ENCODE measurements at regions not wholly inside any gene's neighbourhood (a gene's known extent, or its start where the extent isn't known, plus 50 kb on each side); places are given as distances from the start of the nearest gene placed in this dataset.
"Not testable (repeated sequence)": the region's sequence is repeated elsewhere in the genome, so short reads cannot be mapped to it uniquely, and the experiment has no call there.

DNA sequence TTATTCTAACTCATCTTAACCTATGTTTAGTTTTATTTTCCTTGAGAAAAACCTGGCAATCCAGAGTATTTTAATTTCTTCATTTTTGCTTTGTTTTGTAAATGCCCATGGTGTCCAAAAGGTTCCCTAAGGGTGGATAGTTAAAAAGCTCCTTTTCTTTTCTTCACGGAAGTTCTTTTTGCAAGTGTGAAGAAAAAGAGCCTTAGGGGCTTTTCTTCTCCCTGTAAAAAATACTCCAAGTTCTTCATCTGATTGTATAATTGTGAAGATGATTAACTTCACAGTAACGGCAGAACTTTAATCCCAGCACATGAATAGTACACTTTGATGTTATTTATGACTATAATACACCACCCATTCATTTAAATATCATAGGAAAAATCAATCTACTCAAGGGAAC lies 530.2 kb upstream of the LINC00305 start:
- H3K27ac Mint-ChIP-seq = no peak overlapping the region
- Histone ChIP-seq H3K27me3 (ENCODE audit: control insufficient read depth, insufficient read depth, low read length, poor library complexity, severe bottlenecking) (no peaks in the 10 kb centered on the region), H3K36me3 (ENCODE audit: control insufficient read depth, insufficient read depth, low read length) (no peaks in the 10 kb centered on the region), H3K9ac (ENCODE audit: extremely low read depth, low read length, poor library complexity, severe bottlenecking) (no peak overlapping the region), H3K9me3 (ENCODE audit: control insufficient read depth, low read length) (no peaks in the 10 kb centered on the region), H3K4me1 (ENCODE audit: control insufficient read depth, insufficient read depth, low read length) (no peaks in the 10 kb centered on the region), H3K27ac (ENCODE audit: low read depth, low read length) (no peak overlapping the region), H3K4me3 (ENCODE audit: low read length) (no peak overlapping the region)
- TF ChIP-seq, protein P1, sequence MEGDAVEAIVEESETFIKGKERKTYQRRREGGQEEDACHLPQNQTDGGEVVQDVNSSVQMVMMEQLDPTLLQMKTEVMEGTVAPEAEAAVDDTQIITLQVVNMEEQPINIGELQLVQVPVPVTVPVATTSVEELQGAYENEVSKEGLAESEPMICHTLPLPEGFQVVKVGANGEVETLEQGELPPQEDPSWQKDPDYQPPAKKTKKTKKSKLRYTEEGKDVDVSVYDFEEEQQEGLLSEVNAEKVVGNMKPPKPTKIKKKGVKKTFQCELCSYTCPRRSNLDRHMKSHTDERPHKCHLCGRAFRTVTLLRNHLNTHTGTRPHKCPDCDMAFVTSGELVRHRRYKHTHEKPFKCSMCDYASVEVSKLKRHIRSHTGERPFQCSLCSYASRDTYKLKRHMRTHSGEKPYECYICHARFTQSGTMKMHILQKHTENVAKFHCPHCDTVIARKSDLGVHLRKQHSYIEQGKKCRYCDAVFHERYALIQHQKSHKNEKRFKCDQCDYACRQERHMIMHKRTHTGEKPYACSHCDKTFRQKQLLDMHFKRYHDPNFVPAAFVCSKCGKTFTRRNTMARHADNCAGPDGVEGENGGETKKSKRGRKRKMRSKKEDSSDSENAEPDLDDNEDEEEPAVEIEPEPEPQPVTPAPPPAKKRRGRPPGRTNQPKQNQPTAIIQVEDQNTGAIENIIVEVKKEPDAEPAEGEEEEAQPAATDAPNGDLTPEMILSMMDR (conservative IDR thresholded peaks at IDR 0.05) = no peak
- DNase-seq = no peak
- peaks cover 6% of the 10 kb centered on the region for H3K36me3 Mint-ChIP-seq (ENCODE audit: low read depth)
- no peak overlapping the region for H3K4me3 Mint-ChIP-seq
- peaks cover 36% of the 10 kb centered on the region for H3K4me1 Mint-ChIP-seq
- WGBS, 2 experiments (ENCODE audit: insufficient coverage in 1 of 2, insufficient read length in 1 of 2) = 40% methylated on average over 1 of the region's 2 CpGs; no CpG with 5 or more reads in 1 of the 2 experiments
- peaks cover 10% of the 10 kb centered on the region for H3K9me3 Mint-ChIP-seq
- H3K27me3 Mint-ChIP-seq (ENCODE audit: insufficient read depth) = peaks cover 6% of the 10 kb centered on the region

DNA sequence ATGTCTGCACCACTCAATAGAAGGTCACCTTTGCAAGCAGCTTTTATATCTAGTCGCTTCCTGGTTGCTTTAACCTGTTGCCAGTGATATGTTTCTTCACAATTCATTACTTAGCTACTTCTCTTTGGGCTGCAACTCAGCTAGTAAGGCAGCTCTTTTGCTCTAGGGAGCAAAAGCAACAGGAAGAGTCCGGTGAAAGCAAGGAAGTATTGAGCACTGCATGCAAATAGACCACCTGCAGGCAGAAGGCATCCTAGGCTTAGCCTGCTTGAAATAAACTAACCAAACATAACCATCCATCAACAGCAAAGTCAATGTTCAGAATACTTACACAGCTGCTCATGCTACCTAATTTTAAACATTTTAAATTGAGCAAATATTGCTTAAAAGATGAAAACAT lies 529.2 kb upstream of the LINC00305 start:
- peak; percentile 52 for DNase-seq
- H3K4me1 Mint-ChIP-seq = peaks cover 28% of the 10 kb centered on the region

DNA sequence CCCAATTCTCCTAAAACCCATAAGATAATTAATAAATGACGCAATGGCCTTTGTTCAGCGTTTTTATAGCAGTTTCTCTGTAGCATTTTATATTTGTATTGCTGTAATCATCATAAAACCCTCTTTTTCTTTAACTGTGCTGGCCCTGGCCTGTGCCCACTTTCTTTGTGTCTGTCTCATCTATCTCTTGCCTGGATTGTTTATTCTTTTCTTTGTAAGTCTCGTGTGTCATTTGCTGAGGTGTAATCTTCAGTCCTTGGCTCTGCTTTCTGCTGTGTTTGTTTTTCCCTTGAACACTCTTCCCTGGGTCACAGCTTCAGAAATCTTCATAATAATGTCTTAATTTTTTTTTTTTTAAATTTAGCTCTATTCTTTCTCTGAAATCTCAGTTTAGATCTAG lies 525.8 kb upstream of the LINC00305 start:
- Histone ChIP-seq H3K9me3 (ENCODE audit: control insufficient read depth, low read length) (no peaks in the 10 kb centered on the region), H3K4me3 (ENCODE audit: low read length) (no peak overlapping the region), H3K27me3 (ENCODE audit: control insufficient read depth, insufficient read depth, low read length, poor library complexity, severe bottlenecking) (no peaks in the 10 kb centered on the region), H3K4me1 (ENCODE audit: control insufficient read depth, insufficient read depth, low read length) (no peaks in the 10 kb centered on the region), H3K36me3 (ENCODE audit: control insufficient read depth, insufficient read depth, low read length) (no peaks in the 10 kb centered on the region), H3K9ac (ENCODE audit: extremely low read depth, low read length, poor library complexity, severe bottlenecking) (no peak overlapping the region), H3K27ac (ENCODE audit: low read depth, low read length) (no peak overlapping the region)
- Mint-ChIP-seq H3K27me3 (ENCODE audit: insufficient read depth) (no peaks in the 10 kb centered on the region), H3K4me3 (no peak overlapping the region), H3K27ac (no peak overlapping the region), H3K9me3 (peaks cover 9% of the 10 kb centered on the region), H3K4me1 (peaks cover 23% of the 10 kb centered on the region), H3K36me3 (ENCODE audit: low read depth) (peaks cover 2% of the 10 kb centered on the region)
- TF ChIP-seq, protein P1 (conservative IDR thresholded peaks at IDR 0.05) = no peak
- WGBS, 2 experiments (ENCODE audit: insufficient coverage in 1 of 2, insufficient read length in 1 of 2) = 85 to 86% methylated on average over 1 to 3 of the region's 3 CpGs
- no peak for DNase-seq

More for the DNA sequence above, 529.2 kb upstream of the LINC00305 start:
- Histone ChIP-seq H3K9ac (ENCODE audit: extremely low read depth, low read length, poor library complexity, severe bottlenecking) (no peak overlapping the region), H3K27ac (ENCODE audit: low read depth, low read length) (no peak overlapping the region), H3K4me1 (ENCODE audit: control insufficient read depth, insufficient read depth, low read length) (no peaks in the 10 kb centered on the region), H3K4me3 (ENCODE audit: low read length) (no peak overlapping the region), H3K36me3 (ENCODE audit: control insufficient read depth, insufficient read depth, low read length) (no peaks in the 10 kb centered on the region), H3K9me3 (ENCODE audit: control insufficient read depth, low read length) (no peaks in the 10 kb centered on the region), H3K27me3 (ENCODE audit: control insufficient read depth, insufficient read depth, low read length, poor library complexity, severe bottlenecking) (no peaks in the 10 kb centered on the region)
- no peak overlapping the region for H3K27ac Mint-ChIP-seq
- peaks cover 6% of the 10 kb centered on the region for H3K27me3 Mint-ChIP-seq (ENCODE audit: insufficient read depth)
- peaks cover 10% of the 10 kb centered on the region for H3K9me3 Mint-ChIP-seq
- H3K4me3 Mint-ChIP-seq = no peak overlapping the region
- peaks cover 6% of the 10 kb centered on the region for H3K36me3 Mint-ChIP-seq (ENCODE audit: low read depth)
- 52 to 63% methylated on average over 1 to 2 of the region's 2 CpGs for WGBS, 2 experiments (ENCODE audit: insufficient coverage in 1 of 2, insufficient read length in 1 of 2)
- TF ChIP-seq, protein P1 (conservative IDR thresholded peaks at IDR 0.05) = peak; percentile 30

DNA sequence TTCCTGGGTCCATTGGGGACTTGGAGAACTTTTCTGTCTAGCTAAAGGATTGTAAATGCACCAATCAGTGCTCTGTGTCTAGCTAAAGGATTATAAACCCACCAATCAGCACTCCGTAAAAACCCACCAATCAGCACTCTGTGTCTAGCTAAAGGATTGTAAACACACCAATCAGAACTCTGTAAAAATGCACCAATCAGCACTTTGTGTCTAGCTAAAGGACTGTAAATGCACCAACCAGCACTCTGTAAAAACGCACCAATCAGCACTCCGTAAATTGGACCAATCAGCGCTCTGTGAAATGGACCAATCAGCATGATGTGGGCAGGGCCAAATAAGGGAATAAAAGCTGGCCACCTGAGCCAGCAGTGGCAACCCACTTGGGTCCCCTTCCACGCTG lies 522.4 kb upstream of the LINC00305 start:
- 50 to 78% methylated on average over 2 to 5 of the region's 5 CpGs for WGBS, 2 experiments (ENCODE audit: insufficient coverage in 1 of 2, insufficient read length in 1 of 2)
- not testable (repeated sequence) for H3K36me3 Mint-ChIP-seq (ENCODE audit: low read depth); H3K27ac Mint-ChIP-seq

More for the DNA sequence above, 522.4 kb upstream of the LINC00305 start:
- not testable (repeated sequence) for H3K36me3 ChIP-seq (ENCODE audit: control insufficient read depth, insufficient read depth, low read length); H3K4me3 ChIP-seq (ENCODE audit: low read length); DNase-seq; H3K27me3 Mint-ChIP-seq (ENCODE audit: insufficient read depth); H3K27ac ChIP-seq (ENCODE audit: low read depth, low read length); H3K4me3 Mint-ChIP-seq; H3K4me1 ChIP-seq (ENCODE audit: control insufficient read depth, insufficient read depth, low read length); H3K27me3 ChIP-seq (ENCODE audit: control insufficient read depth, insufficient read depth, low read length, poor library complexity, severe bottlenecking); H3K9me3 Mint-ChIP-seq; H3K9me3 ChIP-seq (ENCODE audit: control insufficient read depth, low read length); H3K9ac ChIP-seq (ENCODE audit: extremely low read depth, low read length, poor library complexity, severe bottlenecking)
- H3K4me1 Mint-ChIP-seq = peaks cover 19% of the 10 kb centered on the region

Measured in endodermal cell (in vitro differentiated cells).